Glutamatergic neuron (in vitro differentiated cells): ENCODE measurements at regions not wholly inside any gene's neighbourhood (a gene's known extent, or its start where the extent isn't known, plus 50 kb on each side); places are given as distances from the start of the nearest gene placed in this dataset.

Source experiments
- DNase-seq: peaks from one replicate; pipeline ENCODE4 v3.0.0; 2022
- H3K27ac Mint-ChIP-seq: one replicate; pipeline ENCODE4 v1.8.0; 2020; ENCODE audit warnings: mild to moderate bottlenecking, mixed read lengths, inconsistent platforms; ENCODE audit not compliant: unreplicated experiment
- H3K27me3 Mint-ChIP-seq: one replicate; pipeline ENCODE4 v1.8.0; 2020; ENCODE audit warnings: mild to moderate bottlenecking, moderate library complexity, mixed read lengths, inconsistent platforms; ENCODE audit not compliant: unreplicated experiment
- H3K36me3 Mint-ChIP-seq: one replicate; pipeline ENCODE4 v1.8.0; 2020; ENCODE audit warnings: mild to moderate bottlenecking, mixed read lengths, inconsistent platforms; ENCODE audit not compliant: unreplicated experiment
- H3K4me1 Mint-ChIP-seq: one replicate; pipeline ENCODE4 v1.8.0; 2020; ENCODE audit warnings: mild to moderate bottlenecking, low read depth, mixed read lengths, inconsistent platforms; ENCODE audit not compliant: unreplicated experiment
- H3K4me3 Mint-ChIP-seq: one replicate; pipeline ENCODE4 v1.8.0; 2020; ENCODE audit warnings: mild to moderate bottlenecking, mixed read lengths, inconsistent platforms; ENCODE audit not compliant: unreplicated experiment
- H3K9me3 Mint-ChIP-seq: one replicate; pipeline ENCODE4 v1.8.0; 2020; ENCODE audit warnings: mild to moderate bottlenecking, moderate library complexity, mixed read lengths, inconsistent platforms; ENCODE audit not compliant: unreplicated experiment
- CTCF ChIP-seq: fragments of 200-600 bp; sonication (generic); IDR thresholded peaks from one replicate; pipeline ENCODE4 v1.5.0; 2021; ENCODE audit not compliant: partially characterized antibody, unreplicated experiment

DNA sequence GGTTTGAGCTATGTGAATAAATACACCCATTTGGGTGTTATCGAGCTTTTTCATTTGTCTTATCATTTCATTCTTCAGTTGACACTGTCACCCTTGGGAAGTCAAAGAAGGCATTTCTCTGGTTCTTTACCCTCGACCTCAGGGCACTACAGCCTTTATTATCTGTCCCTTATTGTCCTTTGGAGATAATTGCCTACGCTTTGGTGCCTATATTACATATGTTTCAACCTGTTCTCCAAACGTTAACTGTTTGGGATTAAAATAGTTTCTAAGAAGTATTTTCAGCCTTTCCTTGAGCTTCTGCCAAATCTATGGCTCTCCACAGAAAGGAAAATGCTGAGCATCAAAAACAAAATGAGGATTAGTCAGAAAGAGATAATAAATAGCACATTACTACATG, 395.4 kb upstream of the ADAMTS9 start:
- Mint-ChIP-seq H3K9me3 (no peaks in the 10 kb centered on the region), H3K4me3 (no peak overlapping the region), H3K4me1 (peaks cover 6% of the 10 kb centered on the region), H3K27me3 (peaks cover 2% of the 10 kb centered on the region), H3K36me3 (no peaks in the 10 kb centered on the region), H3K27ac (no peak overlapping the region)
- DNase-seq: no peak
- no peak for TF ChIP-seq CTCF

- Mint-ChIP-seq H3K4me3 (no peak overlapping the region), H3K27me3 (peaks cover 2% of the 10 kb centered on the region)
- DNase-seq: no peak
Measured at GRCh38 chr3:65081536-65081935, 393.7 kb upstream of the ADAMTS9 start.

GRCh38 chr3:65080432-65080831, 392.6 kb upstream of the ADAMTS9 start:
- no peak for DNase-seq
- no peak for TF ChIP-seq CTCF
- Mint-ChIP-seq H3K4me1 (peaks cover 6% of the 10 kb centered on the region), H3K36me3 (no peaks in the 10 kb centered on the region), H3K27me3 (peaks cover 2% of the 10 kb centered on the region), H3K9me3 (peaks cover 3% of the 10 kb centered on the region), H3K4me3 (no peak overlapping the region), H3K27ac (no peak overlapping the region)

More at GRCh38 chr3:65081536-65081935, 393.7 kb upstream of the ADAMTS9 start:
- Mint-ChIP-seq H3K9me3 (no peaks in the 10 kb centered on the region), H3K4me1 (peaks cover 6% of the 10 kb centered on the region), H3K36me3 (no peaks in the 10 kb centered on the region), H3K27ac (no peak overlapping the region)
- TF ChIP-seq CTCF: no peak

GRCh38 chr3:65079560-65079959, 391.8 kb upstream of the ADAMTS9 start:
- no peak overlapping the region for H3K27ac Mint-ChIP-seq
- no peak overlapping the region for H3K4me3 Mint-ChIP-seq
- H3K9me3 Mint-ChIP-seq: peaks cover 3% of the 10 kb centered on the region
- H3K27me3 Mint-ChIP-seq: peaks cover 2% of the 10 kb centered on the region
- no peaks in the 10 kb centered on the region for H3K36me3 Mint-ChIP-seq
- peaks cover 6% of the 10 kb centered on the region for H3K4me1 Mint-ChIP-seq
- DNase-seq: no peak
- TF ChIP-seq CTCF: no peak

GRCh38 chr3:65078748-65079147, 390.9 kb upstream of the ADAMTS9 start:
- Mint-ChIP-seq H3K4me3 (no peak overlapping the region), H3K27ac (no peak overlapping the region), H3K4me1 (peaks cover 6% of the 10 kb centered on the region), H3K27me3 (peaks cover 2% of the 10 kb centered on the region), H3K36me3 (no peaks in the 10 kb centered on the region), H3K9me3 (peaks cover 3% of the 10 kb centered on the region)
- TF ChIP-seq CTCF: no peak
- DNase-seq: no peak
